H1 (cell line): ENCODE measurements at regions not wholly inside any gene's neighbourhood (a gene's known extent, or its start where the extent isn't known, plus 50 kb on each side); places are given as distances from the start of the nearest gene placed in this dataset.

Experiments used
- CTCF ChIA-PET: fragments of 300-600 bp; sonication (Branson Sonifier 250); formaldehyde crosslinking; loops from one replicate; lab custom pipeline; 2021; ENCODE audit not compliant: partially characterized antibody; lab: Charles Lee
- POLR2A ChIA-PET: fragments of 300-600 bp; sonication (Branson Sonifier 250); formaldehyde crosslinking; loops from one replicate; lab custom pipeline; 2021; ENCODE audit warnings: inconsistent platforms; ENCODE audit not compliant: partially characterized antibody; lab: Charles Lee
- DNase-seq, 2 experiments: peaks; one replicate each; pipeline versions ENCODE4 v3.0.0 to v3.0.0-alpha.2; 2010 to 2022; ENCODE audit warnings: low spot score in 2 of 2, low read depth in 1 of 2, mixed read lengths in 1 of 2
- FAIRE-seq: peaks from 2 replicates; lab custom pipeline; 2011; peaks lifted over from hg19 to GRCh38; lab: Jason Lieb, UNC
- H2AFZ ChIP-seq: 2 replicates; pipeline ENCODE4 v1.8.1; 2012; ENCODE audit warnings: low read length, inconsistent platforms
- H2AK5ac ChIP-seq: 2 replicates; pipeline ENCODE4 v1.6.1; 2013; ENCODE audit warnings: low read depth, low read length
- H2BK120ac ChIP-seq: replicated peaks from 2 replicates; pipeline ENCODE3; 2013; ENCODE audit warnings: low read depth, low read length, inconsistent platforms
- H2BK12ac ChIP-seq: 2 replicates; pipeline ENCODE4 v1.6.1; 2013; ENCODE audit warnings: low read depth, low read length
- H2BK15ac ChIP-seq: 2 replicates; pipeline ENCODE4 v1.6.1; 2013; ENCODE audit warnings: low read length
- H2BK20ac ChIP-seq: 2 replicates; pipeline ENCODE4 v1.6.1; 2013; ENCODE audit warnings: low read length
- H2BK5ac ChIP-seq: 2 replicates; pipeline ENCODE4 v1.6.1; 2013; ENCODE audit warnings: low read depth, low read length
- H3K14ac ChIP-seq: 2 replicates; pipeline ENCODE4 v1.6.1; 2013; ENCODE audit warnings: inconsistent platforms; ENCODE audit not compliant: insufficient read length
- H3K18ac ChIP-seq: 2 replicates; pipeline ENCODE4 v1.6.1; 2013; ENCODE audit warnings: low read length; ENCODE audit errors: extremely low read depth
- H3K23ac ChIP-seq: 2 replicates; pipeline ENCODE4 v1.6.1; 2013; ENCODE audit warnings: inconsistent platforms; ENCODE audit not compliant: insufficient read length
- H3K23me2 ChIP-seq: 2 replicates; pipeline ENCODE4 v1.6.1; 2013; ENCODE audit warnings: low read depth, low read length
- H3K27ac ChIP-seq: 2 replicates; pipeline ENCODE4 v1.6.1; 2011; ENCODE audit warnings: low read depth, low read length, inconsistent platforms
- H3K27me3 ChIP-seq, 4 experiments: replicated peaks in 1 of 4; 1 replicate in 1 of 4; 2 replicates in 3 of 4; pipeline versions ENCODE4 v1.6.1 to v1.8.1; 2011 to 2013; ENCODE audit warnings: low read length in 3 of 4, mild to moderate bottlenecking in 3 of 4, inconsistent platforms in 2 of 4, mixed read lengths in 2 of 4, moderate library complexity in 1 of 4; ENCODE audit not compliant: control insufficient read depth in 3 of 4, insufficient read depth in 3 of 4; ENCODE audit errors: extremely low read depth in 1 of 4
- H3K36me3 ChIP-seq, 4 experiments: 2 replicates each; pipeline versions ENCODE4 v1.6.1 to v1.8.1; 2011 to 2013; ENCODE audit warnings: mild to moderate bottlenecking in 4 of 4, low read length in 3 of 4, moderate library complexity in 2 of 4, control low read depth in 1 of 4, inconsistent platforms in 1 of 4; ENCODE audit not compliant: insufficient read depth in 4 of 4, control insufficient read depth in 2 of 4
- H3K4ac ChIP-seq: replicated peaks from 2 replicates; pipeline ENCODE3; 2013; ENCODE audit warnings: low read length, low read depth, mixed read lengths, inconsistent platforms; ENCODE audit not compliant: insufficient read length
- H3K4me1 ChIP-seq, 4 experiments: replicated peaks in 1 of 4; 1 replicate in 1 of 4; 2 replicates in 3 of 4; pipeline versions ENCODE4 v1.6.1 to v1.8.1; 2011 to 2013; ENCODE audit warnings: low read length in 3 of 4, inconsistent platforms in 2 of 4, mixed read lengths in 1 of 4; ENCODE audit not compliant: insufficient read depth in 4 of 4, control insufficient read depth in 3 of 4
- H3K4me2 ChIP-seq, 2 experiments: 2 replicates each; pipeline versions ENCODE4 v1.6.1 to v1.8.1; 2011 to 2013; ENCODE audit warnings: low read depth in 2 of 2, low read length in 2 of 2, control low read depth in 1 of 2, inconsistent platforms in 1 of 2, mild to moderate bottlenecking in 1 of 2; ENCODE audit not compliant: insufficient read depth in 1 of 2
- H3K4me3 ChIP-seq, 4 experiments: fragments of 200-600, 300-600 bp in 1 of 4; sonication (generic), shearing (Covaris generic), sonication (Bioruptor Twin) in 1 of 4; 2 replicates each; pipeline versions ENCODE4 v1.5.1 to v1.8.1; 2011 to 2016; ENCODE audit warnings: low read length in 4 of 4, low read depth in 3 of 4, control low read depth in 2 of 4, inconsistent platforms in 2 of 4, mild to moderate bottlenecking in 2 of 4, mixed read lengths in 1 of 4, moderate library complexity in 1 of 4; ENCODE audit not compliant: insufficient read depth in 2 of 4; ENCODE audit errors: extremely low read depth in 1 of 4
- H3K56ac ChIP-seq: replicated peaks from 2 replicates; pipeline ENCODE3; 2013; ENCODE audit warnings: low read depth, mild to moderate bottlenecking, mixed read lengths, low read length, inconsistent platforms; ENCODE audit not compliant: insufficient read length
- H3K79me1 ChIP-seq: 2 replicates; pipeline ENCODE4 v1.6.1; 2013; ENCODE audit warnings: low read depth, low read length, control low read depth
- H3K79me2 ChIP-seq, 2 experiments: 2 replicates each; pipeline versions ENCODE4 v1.6.1 to v1.8.1; 2012 to 2013; ENCODE audit warnings: low read length in 2 of 2, mild to moderate bottlenecking in 2 of 2, inconsistent platforms in 1 of 2; ENCODE audit not compliant: insufficient read depth in 2 of 2, control insufficient read depth in 1 of 2
- H3K9ac ChIP-seq, 4 experiments: replicated peaks in 1 of 4; 1 replicate in 1 of 4; 2 replicates in 3 of 4; pipeline versions ENCODE4 v1.6.1 to v1.8.1; 2011 to 2013; ENCODE audit warnings: low read depth in 3 of 4, low read length in 3 of 4, control low read depth in 2 of 4, mild to moderate bottlenecking in 2 of 4, moderate library complexity in 2 of 4, inconsistent platforms in 1 of 4; ENCODE audit errors: extremely low read depth in 1 of 4
- H3K9me3 ChIP-seq, 2 experiments: 2 replicates each; pipeline versions ENCODE4 v1.6.1 to v1.8.1; 2012 to 2013; ENCODE audit warnings: mild to moderate bottlenecking in 2 of 2, moderate library complexity in 2 of 2, control low read depth in 1 of 2, inconsistent platforms in 1 of 2, low read depth in 1 of 2, low read length in 1 of 2, mixed read lengths in 1 of 2; ENCODE audit not compliant: insufficient read depth in 2 of 2
- H4K20me1 ChIP-seq, 2 experiments: replicated peaks in 1 of 2; 2 replicates each; pipeline versions ENCODE3 to v1.8.1; 2011 to 2013; ENCODE audit warnings: inconsistent platforms in 2 of 2, low read length in 2 of 2, mild to moderate bottlenecking in 1 of 2; ENCODE audit not compliant: insufficient read depth in 2 of 2, control insufficient read depth in 1 of 2
- H4K5ac ChIP-seq: 2 replicates; pipeline ENCODE4 v1.6.1; 2013; ENCODE audit warnings: low read length, low read depth, mixed read lengths, inconsistent platforms; ENCODE audit not compliant: insufficient read length
- H4K8ac ChIP-seq: 2 replicates; pipeline ENCODE4 v1.8.0; 2013; ENCODE audit warnings: mild to moderate bottlenecking, moderate library complexity, low read length, inconsistent platforms; ENCODE audit not compliant: insufficient read depth; ENCODE audit errors: extremely low read depth
- H4K91ac ChIP-seq: replicated peaks from 2 replicates; pipeline ENCODE3; 2013; ENCODE audit warnings: low read length, mixed read lengths, inconsistent platforms; ENCODE audit not compliant: insufficient read length
- CEBPB ChIP-seq: IDR thresholded peaks from 2 replicates; pipeline ENCODE4 v1.6.1; 2012; ENCODE audit warnings: low read depth, low read length
- HDAC6 ChIP-seq: IDR thresholded peaks from one replicate; pipeline ENCODE4 v1.7.1; 2012; ENCODE audit warnings: low read depth, mild to moderate bottlenecking, inconsistent platforms, low read length, moderate library complexity
- SP4 ChIP-seq: IDR thresholded peaks from 2 replicates; pipeline ENCODE4 v1.6.1; 2012; ENCODE audit warnings: low read length, inconsistent platforms
- YY1 ChIP-seq: IDR thresholded peaks from 2 replicates; pipeline ENCODE4 v1.6.1; 2011; ENCODE audit warnings: low read depth, mild to moderate bottlenecking, low read length
- WGBS, 2 experiments: shearing (Covaris generic) in 1 of 2; methylation state at CpG; one replicate each; pipeline versions ENCODE4 v1.1.6 to v1.1.7; 2013 to 2015; ENCODE audit warnings: low lambda C conversion rate in 2 of 2, mixed read lengths in 2 of 2, inconsistent platforms in 1 of 2, low coverage in 1 of 2, missing lambda C conversion rate in 1 of 2; ENCODE audit not compliant: insufficient replicate concordance in 2 of 2, insufficient coverage in 1 of 2, insufficient read length in 1 of 2; ENCODE audit errors: extremely low coverage in 1 of 2, missing lambda C conversion rate in 1 of 2; 5-methylcytosine and 5-hydroxymethylcytosine counted together
- TF ChIP-seq, protein P1 (sequence below): IDR thresholded peaks from 2 replicates; pipeline ENCODE4 v1.6.1; 2011; ENCODE audit warnings: low read depth, mild to moderate bottlenecking, low read length; ENCODE audit not compliant: insufficient read depth

DNA sequence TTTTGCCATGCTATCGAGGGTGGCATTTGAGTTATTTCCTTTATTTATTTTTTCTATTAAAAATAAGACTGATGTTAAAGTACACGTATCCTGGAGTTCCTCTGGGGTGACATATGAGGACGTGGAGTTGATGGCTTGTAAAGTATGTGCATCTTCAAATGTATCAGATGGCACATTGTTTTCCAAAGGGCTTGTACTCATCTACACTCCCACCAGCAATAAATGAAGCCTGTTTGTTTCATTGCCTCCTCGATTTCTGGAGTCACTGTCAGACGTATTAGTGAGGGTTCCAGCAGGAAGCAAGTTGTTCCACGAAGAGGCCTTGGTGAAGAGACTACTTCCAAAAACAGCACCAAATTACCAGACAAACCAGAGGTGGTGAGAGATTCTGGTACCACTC lies 423.9 kb downstream of the NPHP4 start:
- 90% methylated on average over 6 of the region's 6 CpGs; no CpG with 5 or more reads in 1 of the 2 experiments for whole genome bisulfite sequencing, 2 experiments

More for the DNA sequence above, 423.9 kb downstream of the NPHP4 start:
- Histone ChIP-seq H3K36me3 (no peaks in the 10 kb centered on the region), H2AFZ (no peak overlapping the region), H3K79me1 (no peaks in the 10 kb centered on the region), H3K27me3 (no peaks in the 10 kb centered on the region), H3K4me2 (no peak overlapping the region), H3K23ac (no peak overlapping the region), H2BK20ac (no peak overlapping the region), H3K4ac (no peak overlapping the region), H2BK120ac (no peak overlapping the region), H4K91ac (no peak overlapping the region), H3K14ac (no peak overlapping the region), H3K4me3 (no peak overlapping the region), H4K20me1 (no peaks in the 10 kb centered on the region), H3K9me3 (peaks cover 5 to 6% of the 10 kb centered on the region in 2 experiments; a peak in 2 of 4 replicates), H2BK5ac (no peak overlapping the region), H4K5ac (no peak overlapping the region), H4K8ac (no peak overlapping the region), H3K18ac (no peak overlapping the region), H3K4me1 (no peaks in the 10 kb centered on the region), H2BK15ac (no peak overlapping the region), H3K27ac (no peak overlapping the region), H3K23me2 (no peaks in the 10 kb centered on the region), H3K79me2 (no peaks in the 10 kb centered on the region), H2BK12ac (no peak overlapping the region), H3K9ac (no peak overlapping the region), H2AK5ac (no peak overlapping the region), H3K56ac (no peak overlapping the region)
- FAIRE-seq, result no peak
- DNase-seq, result no peak
- ChIA-PET POLR2A (no interaction called here), CTCF (no interaction called here)
- TF ChIP-seq HDAC6, result no peak
- TF ChIP-seq SP4, result no peak
- TF ChIP-seq, protein P1, sequence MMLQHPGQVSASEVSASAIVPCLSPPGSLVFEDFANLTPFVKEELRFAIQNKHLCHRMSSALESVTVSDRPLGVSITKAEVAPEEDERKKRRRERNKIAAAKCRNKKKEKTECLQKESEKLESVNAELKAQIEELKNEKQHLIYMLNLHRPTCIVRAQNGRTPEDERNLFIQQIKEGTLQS, result no peak
- TF ChIP-seq YY1, result no peak
- no peak for TF ChIP-seq CEBPB
